GM21717 (cell line): ENCODE measurements at regions not wholly inside any gene's neighbourhood (a gene's known extent, or its start where the extent isn't known, plus 50 kb on each side); places are given as distances from the start of the nearest gene placed in this dataset.
"Not testable (repeated sequence)": the region's sequence is repeated elsewhere in the genome, so short reads cannot be mapped to it uniquely, and the experiment has no call there.

Experiments
- ATAC-seq: cut with Tn5 transposase; IDR thresholded peaks from one replicate; pipeline ENCODE4 v1.9.1; 2021; ENCODE audit warnings: mild to moderate bottlenecking, moderate library complexity; ENCODE audit not compliant: unreplicated experiment

- ATAC-seq, result no peak
These were observed 996.0 kb upstream of the ARRDC3 start for GRCh38 chr5:92378966-92379611.

GRCh38 chr5:92374859-92375258 is 991.7 kb upstream of the ARRDC3 start:
- no peak for ATAC-seq

- no peak for ATAC-seq
These were observed 989.6 kb upstream of the ARRDC3 start for GRCh38 chr5:92372766-92373165.

- no peak for ATAC-seq
These were observed 988.7 kb upstream of the ARRDC3 start for GRCh38 chr5:92371889-92372235.

- no peak for ATAC-seq
These were observed 988.2 kb upstream of the ARRDC3 start for GRCh38 chr5:92371171-92371888.

DNA sequence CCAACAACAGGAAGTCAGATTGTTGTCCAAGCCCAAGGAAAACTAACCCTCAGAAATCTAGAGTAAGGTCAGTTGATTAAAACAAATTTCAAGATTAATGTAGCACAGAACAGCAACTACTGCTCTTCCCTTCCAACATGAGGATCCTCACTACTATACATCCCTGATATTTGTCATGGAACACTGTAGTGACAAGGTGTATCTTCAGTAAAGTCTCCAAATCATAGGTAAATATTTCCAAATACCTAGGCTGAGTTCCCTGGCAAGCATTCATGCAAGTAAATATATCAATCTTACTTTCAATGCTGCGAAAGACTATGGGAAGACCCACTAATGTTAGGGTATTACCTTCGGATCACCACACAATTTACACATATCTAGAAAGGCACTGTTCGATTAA is 986.9 kb upstream of the ARRDC3 start:
- no peak for ATAC-seq

DNA sequence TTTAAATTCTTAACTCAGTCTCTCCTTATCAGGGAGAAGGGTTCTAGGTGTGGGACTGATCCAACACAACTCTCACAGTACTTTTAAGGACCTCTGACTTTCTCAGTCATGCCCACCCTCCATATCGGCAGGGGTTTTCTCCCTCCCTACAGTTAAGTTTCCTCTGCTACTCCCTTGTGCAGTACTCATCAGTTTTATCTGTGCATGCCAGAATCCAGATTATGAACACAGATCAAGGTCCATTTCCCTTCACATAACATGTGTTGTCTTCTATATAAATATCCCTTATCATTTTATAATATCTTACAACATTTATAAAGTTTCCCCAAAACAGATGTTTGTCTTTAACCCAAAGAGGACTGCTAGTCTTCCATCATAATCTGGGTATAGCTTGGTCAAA is 986.5 kb upstream of the ARRDC3 start:
- no peak for ATAC-seq

DNA sequence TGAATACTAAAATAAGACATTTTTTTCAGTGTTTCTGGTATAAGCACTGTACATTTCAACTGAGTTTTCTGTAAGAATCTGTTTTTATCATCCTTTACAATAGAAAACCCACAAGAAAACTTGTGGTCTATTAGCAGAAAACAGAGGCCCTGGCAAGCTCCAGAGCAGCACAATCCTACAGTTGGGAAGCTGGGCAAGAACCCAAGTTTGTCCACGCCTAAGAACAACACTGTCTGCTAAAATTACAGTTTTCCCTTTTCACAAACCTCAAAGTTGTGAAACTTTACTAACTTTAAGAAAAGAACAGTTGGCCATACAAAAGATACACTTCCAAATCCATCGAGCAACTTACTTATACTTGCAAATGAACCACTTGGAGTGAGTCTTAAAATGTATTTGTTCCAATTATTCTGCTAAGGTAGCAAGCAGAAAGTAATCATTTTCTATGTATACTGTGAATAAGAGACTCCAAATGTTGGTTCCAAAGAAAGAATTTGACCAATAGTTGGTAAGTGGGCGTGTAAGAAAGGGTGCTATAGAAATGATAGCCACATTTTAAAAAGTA is 982.0 kb upstream of the ARRDC3 start:
- no peak for ATAC-seq

GRCh38 chr5:92353107-92354030 is 970.3 kb upstream of the ARRDC3 start:
- ATAC-seq, result no peak

- ATAC-seq, result no peak
These were observed 954.7 kb upstream of the ARRDC3 start for GRCh38 chr5:92337772-92338234.

GRCh38 chr5:92332039-92332438 is 948.9 kb upstream of the ARRDC3 start:
- no peak for ATAC-seq

- ATAC-seq, result no peak
These were observed 947.2 kb upstream of the ARRDC3 start for GRCh38 chr5:92330365-92330764.

GRCh38 chr5:92329759-92330158 is 946.6 kb upstream of the ARRDC3 start:
- no peak for ATAC-seq

DNA sequence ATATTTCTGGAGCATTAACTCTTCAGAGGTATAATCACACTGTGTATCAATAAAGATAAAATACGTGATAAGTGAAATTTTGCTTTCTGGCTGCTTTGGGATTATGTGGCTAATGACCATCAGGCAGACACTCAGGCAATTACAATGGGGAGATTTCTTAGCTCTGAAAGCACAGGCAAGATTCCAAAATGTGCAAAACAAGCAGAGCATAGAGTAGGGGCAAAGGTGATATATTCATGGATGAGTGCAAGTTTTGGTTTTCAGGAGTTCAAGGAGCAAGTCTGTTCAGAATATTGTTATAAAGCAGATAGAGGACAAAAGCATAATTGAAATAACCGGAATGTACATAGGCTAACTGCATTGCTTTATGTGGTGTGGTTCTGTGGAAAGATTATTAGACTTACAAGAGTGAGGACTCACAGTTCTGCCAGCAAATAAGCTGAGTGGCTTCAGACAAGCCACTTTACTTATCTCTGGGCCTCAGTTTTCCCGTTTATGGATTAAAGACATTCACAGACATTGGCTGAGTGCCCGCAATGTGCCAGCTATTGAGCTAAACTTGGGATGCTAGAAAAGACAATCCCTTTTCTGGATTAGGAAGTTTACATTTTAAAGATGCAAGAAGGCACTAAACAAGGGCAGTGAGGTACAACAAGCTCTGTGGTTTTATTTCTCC is 945.6 kb upstream of the ARRDC3 start:
- no peak for ATAC-seq

- ATAC-seq, result no peak
These were observed 937.3 kb upstream of the ARRDC3 start for GRCh38 chr5:92320446-92320845.

DNA sequence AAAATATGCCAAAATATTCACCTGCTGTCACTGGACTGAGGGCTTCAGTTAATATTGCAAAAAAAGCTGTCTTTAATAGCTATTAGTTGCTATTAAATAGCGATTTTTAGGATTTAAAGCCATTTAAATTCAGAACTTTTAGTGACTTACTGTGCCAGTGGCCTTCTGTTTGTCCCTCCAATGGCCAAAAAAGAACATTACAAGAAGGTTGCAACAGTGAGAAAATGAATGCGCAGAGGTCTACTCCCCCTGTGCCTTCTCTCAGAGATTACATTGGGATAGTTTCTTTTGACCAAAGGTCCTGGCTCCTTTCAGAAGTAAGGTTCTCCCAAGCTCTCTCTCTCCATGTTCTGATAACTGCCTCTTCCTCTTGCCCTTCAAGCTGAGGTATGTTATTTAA is 930.3 kb upstream of the ARRDC3 start:
- no peak for ATAC-seq

DNA sequence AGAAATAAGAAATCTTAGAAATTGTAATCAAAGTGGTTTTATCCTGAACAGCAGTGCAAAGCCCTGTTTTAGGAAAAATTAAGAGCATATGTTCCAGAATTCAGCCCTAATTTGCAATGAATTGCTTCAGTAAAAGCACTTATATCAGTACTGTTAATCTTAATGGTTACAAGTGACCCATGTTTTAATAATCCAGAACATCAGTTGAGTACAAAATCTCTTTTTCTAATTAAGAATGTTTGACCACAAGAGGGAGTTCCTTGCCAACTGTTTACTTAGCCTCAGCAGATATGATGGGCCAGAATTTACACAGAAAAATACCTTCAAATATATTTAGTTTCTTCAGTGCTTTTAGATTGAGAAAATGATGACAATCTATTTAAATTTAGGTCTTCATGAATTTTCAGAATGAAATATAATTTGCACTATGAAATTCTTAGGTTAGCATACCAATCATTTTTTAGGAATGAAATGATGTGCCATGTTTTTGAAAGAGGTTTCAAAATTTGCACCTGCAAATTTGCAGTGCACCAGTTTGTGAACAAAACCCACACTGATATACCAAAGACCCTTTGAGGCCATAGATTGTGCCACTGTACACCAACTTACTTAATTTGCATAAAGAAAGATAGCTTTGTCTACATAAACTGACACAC is 926.3 kb upstream of the ARRDC3 start:
- no peak for ATAC-seq

GRCh38 chr5:92308679-92309078 is 925.6 kb upstream of the ARRDC3 start:
- no peak for ATAC-seq

DNA sequence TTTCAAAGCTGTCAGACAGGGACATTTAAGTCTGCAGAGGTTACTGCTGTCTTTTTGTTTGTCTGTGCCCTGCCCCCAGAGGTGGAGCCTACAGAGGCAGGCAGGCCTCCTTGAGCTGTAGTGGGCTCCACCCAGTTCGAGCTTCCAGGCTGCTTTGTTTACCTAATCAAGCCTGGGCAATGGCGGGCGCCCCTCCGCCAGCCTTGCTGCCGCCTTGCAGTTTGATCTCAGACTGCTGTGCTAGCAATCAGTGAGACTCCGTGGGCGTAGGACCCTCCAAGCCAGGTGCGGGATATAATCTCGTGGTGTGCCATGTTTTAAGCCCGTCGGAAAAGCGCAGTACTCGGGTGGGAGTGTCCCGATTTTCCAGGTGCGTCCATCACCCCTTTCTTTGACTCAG is 919.2 kb upstream of the ARRDC3 start:
- ATAC-seq, result not testable (repeated sequence)

- ATAC-seq, result no peak
These were observed 900.4 kb upstream of the ARRDC3 start for GRCh38 chr5:92283521-92283920.
